ENCODE measurements at regions not wholly inside any gene's neighbourhood (a gene's known extent, or its start where the extent isn't known, plus 50 kb on each side); places are given as distances from the start of the nearest gene placed in this dataset.
"Not testable (repeated sequence)": the region's sequence is repeated elsewhere in the genome, so short reads cannot be mapped to it uniquely, and the experiment has no call there.

DNA sequence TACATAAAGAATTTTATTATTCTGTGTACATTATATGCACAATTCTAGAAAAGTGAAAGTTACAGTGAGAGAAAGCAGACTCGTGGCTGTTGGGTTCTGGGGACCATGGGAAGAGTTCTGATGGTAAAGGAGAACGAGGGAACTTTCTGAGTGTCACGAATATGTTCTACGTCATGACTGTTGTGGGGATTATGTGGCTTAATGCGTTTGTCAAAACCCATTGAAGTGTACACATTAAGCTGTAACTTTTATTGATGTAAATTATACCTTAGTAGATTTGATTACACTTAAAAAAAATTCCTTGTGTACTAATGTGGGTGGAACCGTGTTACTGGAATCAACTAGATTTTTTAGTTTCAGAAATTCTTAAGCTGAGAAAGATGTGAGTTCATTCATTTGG, 426.1 kb downstream of the DSC3 start:
- POLR2A ChIA-PET = no interaction called here
- Mint-ChIP-seq H3K27ac (no peak overlapping the region), H3K9me3 (ENCODE audit: low read depth) (peaks cover 9% of the 10 kb centered on the region), H3K27me3 (no peaks in the 10 kb centered on the region), H3K36me3 (ENCODE audit: low read depth) (no peaks in the 10 kb centered on the region), H3K4me3 (no peak overlapping the region), H3K4me1 (no peaks in the 10 kb centered on the region)
- CTCF ChIA-PET = no interaction called here
- no peak for DNase-seq
- intact Hi-C loops (cut with DNase I, micrococcal nuclease) = no loop called here
- no peak for ATAC-seq

DNA sequence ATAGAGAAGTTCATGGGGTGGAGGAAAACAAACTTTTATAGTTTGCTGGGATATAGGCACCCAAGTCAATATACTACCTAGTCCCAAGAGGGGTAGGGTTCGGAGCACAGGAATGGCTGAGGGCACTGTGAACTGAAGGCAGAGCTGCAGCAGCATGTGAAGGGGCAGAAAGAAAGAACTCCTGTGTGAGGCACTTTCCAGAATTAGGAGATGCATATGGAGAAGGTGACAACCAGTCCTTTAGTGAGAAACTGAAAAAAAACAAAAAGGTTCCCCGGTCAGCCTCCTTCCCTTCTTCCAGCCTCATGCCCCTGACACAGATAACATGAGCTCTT, 429.1 kb downstream of the DSC3 start:
- H3K4me3 Mint-ChIP-seq = no peak overlapping the region
- CTCF ChIA-PET = interaction anchor here (0.7 kb wide), 1 partner anchor 1080 kb away, joined by 4 read pairs; no protein-coding TSS in a partner anchor
- H3K27ac Mint-ChIP-seq = no peak overlapping the region
- POLR2A ChIA-PET = no interaction called here
- ATAC-seq (no peak), DNase-seq (no peak)
- no peaks in the 10 kb centered on the region for H3K36me3 Mint-ChIP-seq (ENCODE audit: low read depth)
- H3K9me3 Mint-ChIP-seq (ENCODE audit: low read depth) = peaks cover 7% of the 10 kb centered on the region
- no peaks in the 10 kb centered on the region for H3K4me1 Mint-ChIP-seq
- intact Hi-C loops (cut with DNase I, micrococcal nuclease) = no loop called here
- H3K27me3 Mint-ChIP-seq = no peaks in the 10 kb centered on the region

DNA sequence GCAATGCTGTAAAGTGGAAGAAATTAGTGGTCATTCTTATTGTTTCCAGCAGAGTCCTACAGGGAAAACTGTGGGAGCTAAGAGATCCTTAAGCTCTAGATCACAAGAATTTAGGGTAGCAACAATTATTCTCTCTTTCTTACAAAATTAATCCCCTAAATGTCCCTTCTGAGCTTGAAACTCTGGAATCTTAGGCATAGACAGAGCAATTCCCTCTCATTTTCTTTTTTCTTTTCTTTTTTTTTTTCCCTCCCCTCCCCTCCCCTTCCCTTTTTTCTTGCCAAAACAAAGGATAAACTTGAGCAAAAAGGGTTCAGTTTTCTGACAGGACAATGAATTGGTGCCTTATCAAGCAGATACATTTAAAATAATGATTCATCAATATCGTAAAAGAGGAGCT, 441.0 kb downstream of the DSC3 start:
- Mint-ChIP-seq H3K36me3 (ENCODE audit: low read depth) (no peaks in the 10 kb centered on the region), H3K27me3 (no peaks in the 10 kb centered on the region), H3K4me3 (no peak overlapping the region), H3K9me3 (ENCODE audit: low read depth) (peaks cover 10% of the 10 kb centered on the region), H3K4me1 (no peaks in the 10 kb centered on the region), H3K27ac (no peak overlapping the region)
- POLR2A ChIA-PET = no interaction called here
- CTCF ChIA-PET = interaction anchor here (0.6 kb wide), 1 partner anchor 1717 kb away, joined by 3 read pairs; no protein-coding TSS in a partner anchor
- intact Hi-C loops (cut with DNase I, micrococcal nuclease) = no loop called here
- no peak for ATAC-seq
- DNase-seq = no peak

DNA sequence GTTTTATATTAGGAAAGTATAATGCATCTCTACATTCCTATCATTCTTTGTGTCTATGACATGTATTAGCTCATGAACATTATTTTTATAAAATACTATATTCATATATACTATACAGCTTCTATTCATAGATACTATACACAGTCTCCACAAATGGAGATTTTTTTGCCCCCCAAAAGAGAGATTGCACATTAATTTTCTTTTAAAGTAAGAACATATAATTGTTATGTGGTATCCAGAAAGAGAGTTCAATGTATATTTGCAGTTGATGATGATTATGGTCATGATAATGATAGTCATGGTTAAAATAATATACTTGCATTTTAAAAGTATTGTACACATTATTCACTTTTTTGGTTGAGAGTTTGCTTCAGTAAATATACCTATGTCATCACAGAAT, 445.3 kb downstream of the DSC3 start:
- no peaks in the 10 kb centered on the region for H3K4me1 Mint-ChIP-seq
- ChIA-PET CTCF (interaction anchor here (0.6 kb wide), 1 partner anchor 1370 kb away, joined by 4 read pairs; no protein-coding TSS in a partner anchor), POLR2A (no interaction called here)
- no peaks in the 10 kb centered on the region for H3K27me3 Mint-ChIP-seq
- DNase-seq (no peak), ATAC-seq (no peak)
- intact Hi-C loops (cut with DNase I, micrococcal nuclease) = no loop called here
- no peaks in the 10 kb centered on the region for H3K36me3 Mint-ChIP-seq (ENCODE audit: low read depth)
- no peak overlapping the region for H3K4me3 Mint-ChIP-seq
- H3K27ac Mint-ChIP-seq = no peak overlapping the region
- peaks cover 10% of the 10 kb centered on the region for H3K9me3 Mint-ChIP-seq (ENCODE audit: low read depth)

DNA sequence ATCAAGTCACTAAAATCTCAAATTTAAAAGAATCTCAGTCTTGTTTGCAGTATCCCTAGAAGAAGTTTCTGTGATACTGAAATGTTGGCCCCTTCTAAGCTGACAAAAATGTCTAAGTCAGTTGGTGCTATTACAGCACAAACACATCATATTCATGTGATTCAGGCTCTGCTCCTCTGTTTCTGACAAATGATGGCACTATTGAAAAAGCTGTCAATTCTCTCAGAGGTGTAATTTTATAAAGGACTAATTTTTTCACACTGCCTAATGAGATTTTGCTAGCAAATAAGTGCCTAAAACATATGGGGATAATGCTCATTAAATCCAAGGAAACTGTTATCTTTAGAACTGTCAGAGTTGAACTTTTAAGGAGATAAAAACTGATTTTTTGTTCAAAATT, 445.9 kb downstream of the DSC3 start:
- ATAC-seq (no peak), DNase-seq (no peak)
- Mint-ChIP-seq H3K27me3 (no peaks in the 10 kb centered on the region), H3K9me3 (ENCODE audit: low read depth) (peaks cover 10% of the 10 kb centered on the region), H3K4me3 (no peak overlapping the region), H3K27ac (no peak overlapping the region), H3K4me1 (no peaks in the 10 kb centered on the region), H3K36me3 (ENCODE audit: low read depth) (no peaks in the 10 kb centered on the region)
- intact Hi-C loops (cut with DNase I, micrococcal nuclease) = no loop called here
- ChIA-PET CTCF (interaction anchor here (0.6 kb wide), 1 partner anchor 1369 kb away, joined by 4 read pairs; no protein-coding TSS in a partner anchor), POLR2A (no interaction called here)

DNA sequence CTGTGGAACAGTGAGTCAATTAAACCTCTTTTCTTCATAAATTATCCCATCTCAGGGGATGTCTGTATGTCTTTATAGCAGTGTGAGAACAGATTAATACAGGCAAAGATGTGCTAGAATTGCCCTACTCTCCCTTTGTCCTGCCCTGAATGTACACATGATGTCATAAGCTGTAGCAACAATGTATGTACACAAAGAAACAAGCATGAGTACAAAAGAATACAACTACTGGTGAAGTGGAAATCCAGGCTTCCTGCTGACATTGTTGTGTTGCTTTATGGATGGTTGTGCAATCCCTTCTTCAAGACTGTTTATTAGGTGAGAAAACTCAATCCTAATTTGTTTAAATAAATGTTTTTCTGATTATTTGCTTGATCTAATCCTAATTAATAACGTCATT, 446.6 kb downstream of the DSC3 start:
- Mint-ChIP-seq H3K27me3 (no peaks in the 10 kb centered on the region), H3K27ac (no peak overlapping the region), H3K4me1 (no peaks in the 10 kb centered on the region), H3K9me3 (ENCODE audit: low read depth) (peaks cover 10% of the 10 kb centered on the region), H3K36me3 (ENCODE audit: low read depth) (no peaks in the 10 kb centered on the region), H3K4me3 (no peak overlapping the region)
- ChIA-PET CTCF (no interaction called here), POLR2A (no interaction called here)
- intact Hi-C loops (cut with DNase I, micrococcal nuclease) = no loop called here
- DNase-seq = no peak
- ATAC-seq = no peak

DNA sequence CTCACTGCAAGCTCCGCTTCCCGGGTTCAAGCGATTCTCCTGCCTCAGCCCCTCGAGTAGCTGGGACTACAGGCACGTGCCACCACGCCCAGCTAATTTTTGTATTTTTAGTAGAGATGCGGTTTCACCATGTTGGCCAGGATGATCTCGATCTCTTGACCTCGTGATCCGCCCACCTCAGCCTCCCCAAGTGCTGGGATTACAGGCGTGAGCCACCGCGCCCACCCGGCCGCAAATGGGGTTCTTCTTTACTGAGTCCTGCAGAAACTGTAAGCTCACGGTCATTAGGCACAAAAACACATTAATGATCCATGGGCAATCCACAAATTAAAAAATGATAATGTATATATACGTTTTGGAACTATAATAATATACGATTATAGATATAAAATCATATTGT, 447.6 kb downstream of the DSC3 start:
- POLR2A ChIA-PET; H3K4me1 Mint-ChIP-seq; H3K4me3 Mint-ChIP-seq; ATAC-seq; H3K36me3 Mint-ChIP-seq (ENCODE audit: low read depth); H3K27ac Mint-ChIP-seq; DNase-seq; CTCF ChIA-PET; H3K27me3 Mint-ChIP-seq; intact Hi-C loops (cut with DNase I, micrococcal nuclease): not testable (repeated sequence)
- H3K9me3 Mint-ChIP-seq (ENCODE audit: low read depth) = peaks cover 14% of the 10 kb centered on the region

DNA sequence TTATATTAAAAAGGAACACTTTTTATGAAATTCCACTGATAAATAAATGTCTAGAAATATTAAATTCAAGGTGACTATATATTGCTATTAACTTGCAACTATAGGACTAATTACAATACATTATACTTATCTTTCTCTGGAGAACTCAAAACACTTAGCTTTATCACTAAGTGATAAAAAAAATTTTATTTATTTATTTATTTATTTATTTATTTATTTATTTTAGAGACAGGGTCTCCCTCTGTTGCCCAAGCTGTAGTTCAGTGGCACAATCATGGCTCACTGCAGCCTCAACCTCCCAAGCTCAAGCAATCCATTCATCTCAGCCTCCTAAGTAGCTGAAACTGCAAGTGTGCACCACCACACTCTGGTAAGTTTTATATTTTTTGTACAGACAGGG, 451.1 kb downstream of the DSC3 start:
- POLR2A ChIA-PET = no interaction called here
- Mint-ChIP-seq H3K27me3 (no peaks in the 10 kb centered on the region), H3K36me3 (ENCODE audit: low read depth) (no peaks in the 10 kb centered on the region), H3K9me3 (ENCODE audit: low read depth) (peaks cover 15% of the 10 kb centered on the region), H3K27ac (no peak overlapping the region), H3K4me1 (no peaks in the 10 kb centered on the region), H3K4me3 (no peak overlapping the region)
- CTCF ChIA-PET = interaction anchor here (0.8 kb wide), 1 partner anchor 43 kb away, joined by 3 read pairs; no protein-coding TSS in a partner anchor
- intact Hi-C loops (cut with DNase I, micrococcal nuclease) = no loop called here
- ATAC-seq (no peak), DNase-seq (no peak)

DNA sequence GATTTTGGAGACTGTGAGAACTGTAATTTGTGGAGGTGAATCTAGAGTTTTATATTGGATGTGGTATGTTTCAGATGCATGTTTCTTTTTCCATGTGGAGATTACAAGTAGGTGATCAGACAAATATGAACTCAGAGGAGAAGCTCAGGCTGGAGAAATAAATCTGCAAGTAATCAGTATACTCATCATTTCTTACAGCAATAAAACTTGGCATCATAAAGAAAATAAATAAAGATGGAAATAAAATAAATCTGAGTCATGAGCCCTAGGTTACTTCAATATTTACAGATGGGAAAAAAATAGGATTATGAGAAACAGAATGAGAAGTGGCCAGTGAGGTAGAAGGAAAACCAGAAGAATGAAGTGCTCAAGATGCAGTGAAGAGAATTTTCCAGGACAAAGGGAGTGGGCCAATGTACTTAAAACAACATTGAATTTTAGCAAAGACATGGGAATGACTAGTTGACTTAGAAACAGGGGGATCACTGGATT, 453.8 kb downstream of the DSC3 start:
- no peaks in the 10 kb centered on the region for H3K27me3 Mint-ChIP-seq
- intact Hi-C loops (cut with DNase I, micrococcal nuclease) = no loop called here
- no peak overlapping the region for H3K4me3 Mint-ChIP-seq
- peaks cover 18% of the 10 kb centered on the region for H3K9me3 Mint-ChIP-seq (ENCODE audit: low read depth)
- no peak for DNase-seq
- no peaks in the 10 kb centered on the region for H3K36me3 Mint-ChIP-seq (ENCODE audit: low read depth)
- H3K27ac Mint-ChIP-seq = no peak overlapping the region
- ChIA-PET POLR2A (no interaction called here), CTCF (no interaction called here)
- H3K4me1 Mint-ChIP-seq = no peaks in the 10 kb centered on the region
- no peak for ATAC-seq

DNA sequence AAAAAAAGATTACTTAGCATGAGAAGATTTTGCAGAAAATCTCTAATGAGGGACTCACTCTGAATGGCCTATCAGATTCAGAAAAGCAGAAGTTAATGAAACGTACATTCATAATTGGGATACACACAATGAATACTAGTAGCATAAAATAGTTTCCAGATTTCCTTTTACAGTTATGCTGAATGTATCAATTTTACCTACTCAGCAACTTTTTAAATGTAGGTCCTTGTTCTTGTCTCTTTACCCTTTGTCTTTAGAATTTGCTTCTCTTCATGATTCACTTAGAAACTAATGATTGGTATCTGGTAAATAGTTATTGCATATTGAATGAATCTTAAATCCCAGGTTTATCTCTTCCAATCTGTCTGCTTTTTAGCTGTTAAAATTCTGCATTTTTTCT, 458.8 kb downstream of the DSC3 start:
- Mint-ChIP-seq H3K27me3 (no peaks in the 10 kb centered on the region), H3K36me3 (ENCODE audit: low read depth) (no peaks in the 10 kb centered on the region), H3K4me1 (no peaks in the 10 kb centered on the region), H3K27ac (no peak overlapping the region), H3K9me3 (ENCODE audit: low read depth) (peaks cover 14% of the 10 kb centered on the region), H3K4me3 (no peak overlapping the region)
- ATAC-seq (no peak), DNase-seq (no peak)
- CTCF ChIA-PET = no interaction called here
- POLR2A ChIA-PET = no interaction called here
- intact Hi-C loops (cut with DNase I, micrococcal nuclease) = no loop called here

DNA sequence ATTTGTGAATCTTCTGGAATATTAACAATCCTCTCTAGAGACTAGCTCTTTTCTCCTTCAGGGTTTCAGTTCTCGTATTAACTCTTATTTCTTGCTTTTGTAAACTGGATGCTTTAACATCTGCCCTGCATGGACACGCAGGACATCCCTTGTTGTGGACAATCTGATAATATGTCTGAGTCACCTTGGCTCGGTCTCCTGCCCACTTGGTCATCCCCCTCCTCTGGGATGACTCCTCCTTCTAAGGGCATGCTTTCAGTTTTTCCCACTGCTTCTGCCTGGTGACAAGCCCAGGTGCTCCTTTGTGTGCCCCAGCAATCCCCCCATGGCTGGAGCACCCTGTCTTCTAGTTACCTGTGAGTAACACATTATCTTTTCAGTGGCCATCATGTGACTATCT, 460.5 kb downstream of the DSC3 start:
- H3K27me3 Mint-ChIP-seq = no peaks in the 10 kb centered on the region
- POLR2A ChIA-PET = no interaction called here
- CTCF ChIA-PET = no interaction called here
- H3K36me3 Mint-ChIP-seq (ENCODE audit: low read depth) = no peaks in the 10 kb centered on the region
- ATAC-seq = no peak
- intact Hi-C loops (cut with DNase I, micrococcal nuclease) = no loop called here
- no peak overlapping the region for H3K4me3 Mint-ChIP-seq
- no peak overlapping the region for H3K27ac Mint-ChIP-seq
- peaks cover 11% of the 10 kb centered on the region for H3K9me3 Mint-ChIP-seq (ENCODE audit: low read depth)
- DNase-seq = no peak
- no peaks in the 10 kb centered on the region for H3K4me1 Mint-ChIP-seq

DNA sequence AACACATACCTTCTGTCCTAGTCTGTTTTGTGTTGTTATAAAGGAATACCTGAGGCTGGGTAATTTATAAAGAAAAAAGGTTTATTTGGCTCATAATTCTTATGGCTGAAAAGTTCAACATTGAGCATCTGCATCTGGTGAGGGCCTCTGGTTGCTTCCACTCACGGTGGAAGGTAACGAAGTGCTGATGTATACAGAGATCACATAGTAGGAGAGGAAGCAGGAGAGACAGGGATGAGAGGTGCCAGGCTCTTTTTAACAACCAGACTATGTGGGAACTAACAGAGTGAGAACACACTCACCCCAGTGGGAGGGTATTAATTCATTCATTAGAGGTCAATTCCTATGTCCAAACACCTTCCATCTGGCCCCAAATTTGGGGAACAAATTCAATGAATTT, 463.8 kb downstream of the DSC3 start:
- CTCF ChIA-PET = no interaction called here
- intact Hi-C loops (cut with DNase I, micrococcal nuclease) = no loop called here
- POLR2A ChIA-PET = no interaction called here
- Mint-ChIP-seq H3K36me3 (ENCODE audit: low read depth) (no peaks in the 10 kb centered on the region), H3K4me3 (no peak overlapping the region), H3K27me3 (no peaks in the 10 kb centered on the region), H3K9me3 (ENCODE audit: low read depth) (peaks cover 5% of the 10 kb centered on the region), H3K27ac (no peak overlapping the region), H3K4me1 (no peaks in the 10 kb centered on the region)
- no peak for DNase-seq
- ATAC-seq = no peak

DNA sequence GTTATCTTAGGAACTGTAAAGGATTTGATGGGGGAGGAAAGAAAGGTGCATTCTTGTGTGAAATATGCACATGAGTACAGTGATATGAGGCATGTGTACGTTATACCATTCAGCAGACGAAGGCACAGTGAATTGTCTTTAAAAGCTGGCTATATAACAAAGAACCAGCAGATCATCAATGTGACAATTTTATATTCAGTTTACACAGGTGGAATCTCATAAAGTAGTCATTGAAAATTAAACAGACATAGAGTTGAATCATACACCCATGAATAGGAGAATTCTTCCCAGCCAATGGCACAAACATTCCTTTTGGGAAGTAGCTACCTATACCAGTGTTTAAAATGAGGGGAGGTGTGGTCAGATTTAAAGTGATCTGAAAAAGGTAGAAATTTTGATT, 470.3 kb downstream of the DSC3 start:
- no peak for DNase-seq
- POLR2A ChIA-PET = no interaction called here
- Mint-ChIP-seq H3K9me3 (ENCODE audit: low read depth) (peaks cover 8% of the 10 kb centered on the region), H3K27me3 (no peaks in the 10 kb centered on the region), H3K4me1 (no peaks in the 10 kb centered on the region), H3K36me3 (ENCODE audit: low read depth) (no peaks in the 10 kb centered on the region), H3K4me3 (no peak overlapping the region), H3K27ac (no peak overlapping the region)
- intact Hi-C loops (cut with DNase I, micrococcal nuclease) = no loop called here
- no peak for ATAC-seq
- CTCF ChIA-PET = no interaction called here
